ENCODE measurements at regions not wholly inside any gene's neighbourhood (a gene's known extent, or its start where the extent isn't known, plus 50 kb on each side); places are given as distances from the start of the nearest gene placed in this dataset.

- Histone ChIP-seq H3K36me3 (ENCODE audit: control insufficient read depth in 2 of 4, insufficient read depth in 4 of 4, low read length in 3 of 4) (no peaks in the 10 kb centered on the region), H4K8ac (ENCODE audit: extremely low read depth, insufficient read depth, low read length) (no peak overlapping the region), H3K79me1 (ENCODE audit: low read depth, low read length) (no peaks in the 10 kb centered on the region), H3K79me2 (ENCODE audit: control insufficient read depth in 1 of 2, insufficient read depth in 2 of 2, low read length in 2 of 2) (no peaks in the 10 kb centered on the region), H3K27me3 (replicated peaks in 1 of 4; ENCODE audit: control insufficient read depth in 3 of 4, extremely low read depth in 1 of 4, insufficient read depth in 3 of 4, low read length in 3 of 4) (no peaks in the 10 kb centered on the region), H3K18ac (ENCODE audit: extremely low read depth, low read length) (no peak overlapping the region), H2AK5ac (ENCODE audit: low read depth, low read length) (no peak overlapping the region), H4K91ac (replicated peaks; ENCODE audit: insufficient read length, low read length) (no peak overlapping the region), H2BK15ac (ENCODE audit: low read length) (no peak overlapping the region), H2BK12ac (ENCODE audit: low read depth, low read length) (no peak overlapping the region), H3K14ac (ENCODE audit: insufficient read length) (no peak overlapping the region), H2BK120ac (replicated peaks; ENCODE audit: low read depth, low read length) (no peak overlapping the region), H2BK20ac (ENCODE audit: low read length) (no peak overlapping the region), H3K9me3 (ENCODE audit: insufficient read depth in 2 of 2, low read depth in 1 of 2, low read length in 1 of 2) (no peaks in the 10 kb centered on the region), H3K4me2 (ENCODE audit: insufficient read depth in 1 of 2, low read depth in 2 of 2, low read length in 2 of 2) (no peak overlapping the region), H3K23me2 (ENCODE audit: low read depth, low read length) (no peaks in the 10 kb centered on the region), H4K5ac (ENCODE audit: insufficient read length, low read depth, low read length) (no peak overlapping the region), H2BK5ac (ENCODE audit: low read depth, low read length) (no peak overlapping the region), H3K9ac (replicated peaks in 1 of 4; ENCODE audit: extremely low read depth in 1 of 4, low read depth in 3 of 4, low read length in 3 of 4) (no peak overlapping the region), H3K23ac (ENCODE audit: insufficient read length) (no peak overlapping the region), H2AFZ (ENCODE audit: low read length) (no peak overlapping the region), H3K4me3 (ENCODE audit: extremely low read depth in 1 of 4, insufficient read depth in 2 of 4, low read depth in 3 of 4, low read length in 4 of 4) (no peak overlapping the region), H4K20me1 (replicated peaks in 1 of 2; ENCODE audit: control insufficient read depth in 1 of 2, insufficient read depth in 2 of 2, low read length in 2 of 2) (no peaks in the 10 kb centered on the region), H3K4ac (replicated peaks; ENCODE audit: insufficient read length, low read depth, low read length) (no peak overlapping the region), H3K27ac (ENCODE audit: low read depth, low read length) (no peak overlapping the region), H3K4me1 (replicated peaks in 1 of 4; ENCODE audit: control insufficient read depth in 3 of 4, insufficient read depth in 4 of 4, low read length in 3 of 4) (no peaks in the 10 kb centered on the region), H3K56ac (replicated peaks; ENCODE audit: insufficient read length, low read depth, low read length) (no peak overlapping the region)
- no peak for DNase-seq (ENCODE audit: low read depth in 1 of 2, low spot score in 2 of 2)
- ChIA-PET CTCF (ENCODE audit: partially characterized antibody) (interaction anchor here (0.6 kb wide), 1 partner anchor 591 kb away, joined by 3 read pairs; no protein-coding TSS in a partner anchor), POLR2A (ENCODE audit: partially characterized antibody) (no interaction called here)
- WGBS, 2 experiments (ENCODE audit: extremely low coverage in 1 of 2, insufficient coverage in 1 of 2, insufficient read length in 1 of 2, insufficient replicate concordance in 2 of 2, low coverage in 1 of 2, low lambda C conversion rate in 2 of 2, missing lambda C conversion rate in 1 of 2), result 98% methylated on average over 6 of the region's 6 CpGs; no CpG with 5 or more reads in 1 of the 2 experiments
- FAIRE-seq, result no peak
- no peak for TF ChIP-seq SUZ12 (IDR thresholded peaks at IDR 0.05; ENCODE audit: low read length)
- TF ChIP-seq RBBP5 (IDR thresholded peaks at IDR 0.05; ENCODE audit: borderline replicate concordance, low read depth, low read length), result no peak
- no peak for TF ChIP-seq RFX5 (IDR thresholded peaks at IDR 0.05; ENCODE audit: borderline replicate concordance, low read depth, low read length)
- no peak for TF ChIP-seq ZNF274 (IDR thresholded peaks at IDR 0.05; ENCODE audit: borderline replicate concordance, extremely low read depth, low read length)
- TF ChIP-seq HDAC2 (IDR thresholded peaks at IDR 0.05; ENCODE audit: borderline replicate concordance in 1 of 2, low read depth in 2 of 2, low read length in 2 of 2), result no peak
- TF ChIP-seq POU5F1 (IDR thresholded peaks at IDR 0.05; ENCODE audit: low read depth, low read length), result no peak
- TF ChIP-seq RAD21 (IDR thresholded peaks at IDR 0.05 in 1 of 2, conservative IDR thresholded peaks at IDR 0.05 in 1 of 2; ENCODE audit: low read depth in 2 of 2, low read length in 2 of 2), result no peak
- TF ChIP-seq CBX8 (IDR thresholded peaks at IDR 0.05; ENCODE audit: borderline replicate concordance, low read depth, low read length), result no peak
- TF ChIP-seq KDM1A (IDR thresholded peaks at IDR 0.05; ENCODE audit: borderline replicate concordance, low read length), result no peak
- no peak for TF ChIP-seq TBP (IDR thresholded peaks at IDR 0.05; ENCODE audit: low read depth, low read length)
- no peak for TF ChIP-seq JUND (IDR thresholded peaks at IDR 0.05; ENCODE audit: low read length)
- no peak for TF ChIP-seq HDAC6 (IDR thresholded peaks at IDR 0.05; ENCODE audit: low read depth, low read length)
- TF ChIP-seq SAP30 (IDR thresholded peaks at IDR 0.05; ENCODE audit: insufficient read depth, insufficient replicate concordance, low read length), result no peak
- no peak for TF ChIP-seq KDM5A (IDR thresholded peaks at IDR 0.05; ENCODE audit: low read length)
Observed at GRCh38 chr12:126792411-126792810, 1474.6 kb upstream of the TMEM132C start.
